Epidermal melanocyte (primary cell): ENCODE measurements at regions not wholly inside any gene's neighbourhood (a gene's known extent, or its start where the extent isn't known, plus 50 kb on each side); places are given as distances from the start of the nearest gene placed in this dataset.
"Not testable (repeated sequence)": the region's sequence is repeated elsewhere in the genome, so short reads cannot be mapped to it uniquely, and the experiment has no call there.

Source experiments
- DNase-seq: peaks from one replicate; pipeline ENCODE4 v3.0.0; 2011; ENCODE audit warnings: low spot score; ENCODE audit not compliant: insufficient read length

DNA sequence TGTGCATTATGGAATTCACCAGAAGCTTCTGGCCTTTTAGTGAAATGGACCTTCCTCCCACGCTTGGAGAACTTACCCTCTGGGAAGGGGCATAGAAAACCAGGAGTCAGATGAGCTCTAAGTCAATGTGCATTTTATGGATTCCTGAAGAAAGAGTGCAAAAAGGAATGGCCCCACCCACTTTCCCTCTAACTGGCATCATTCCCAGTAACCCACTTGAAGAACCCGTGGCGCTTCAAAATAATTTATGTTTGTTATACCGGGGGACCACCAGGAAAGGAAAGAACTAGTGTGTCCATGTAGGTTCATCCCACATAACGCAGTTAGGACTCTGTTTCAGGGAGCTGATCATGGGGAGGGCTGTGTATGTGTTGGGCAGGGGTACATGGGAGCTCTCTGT is 1153.4 kb downstream of the TMEM121 start:
- no peak for DNase-seq

DNA sequence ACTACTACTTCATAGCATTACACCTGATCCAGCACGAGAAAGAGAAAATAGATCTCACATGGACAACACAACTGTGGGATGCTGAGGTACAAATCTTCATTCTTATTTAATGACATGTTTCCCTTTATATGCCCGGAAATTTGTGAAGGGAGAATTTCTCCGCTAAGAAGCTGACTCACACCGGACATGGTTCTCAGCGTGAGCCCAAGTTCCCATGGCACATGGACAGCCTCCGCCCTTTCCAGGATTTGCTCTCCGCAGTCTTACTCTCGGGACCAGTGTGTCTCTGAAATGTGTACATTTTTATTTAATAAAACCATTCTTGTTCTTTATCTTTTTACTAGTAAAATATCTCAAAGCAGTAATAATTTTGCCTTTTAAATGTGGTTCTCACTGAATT is 1154.8 kb downstream of the TMEM121 start:
- no peak for DNase-seq

DNA sequence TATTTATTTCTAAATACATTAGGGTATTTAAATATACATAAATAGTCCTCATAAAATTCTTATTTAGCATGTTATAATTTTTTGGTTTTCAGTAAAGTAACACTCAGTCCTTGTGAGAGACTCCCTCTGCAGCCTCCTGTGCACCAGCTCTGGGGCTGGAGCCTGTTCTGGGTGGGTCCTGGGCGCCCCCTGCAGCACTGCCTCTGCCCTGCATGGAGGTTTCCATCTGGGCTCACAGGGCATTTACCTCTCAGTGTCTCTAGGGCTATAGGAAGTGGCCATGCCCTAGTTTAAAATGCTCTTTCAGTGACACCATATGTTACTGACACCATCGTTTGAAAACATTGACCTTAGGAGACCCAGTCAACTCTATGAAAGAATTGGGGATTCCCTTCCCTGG is 1155.2 kb downstream of the TMEM121 start:
- no peak for DNase-seq

DNA sequence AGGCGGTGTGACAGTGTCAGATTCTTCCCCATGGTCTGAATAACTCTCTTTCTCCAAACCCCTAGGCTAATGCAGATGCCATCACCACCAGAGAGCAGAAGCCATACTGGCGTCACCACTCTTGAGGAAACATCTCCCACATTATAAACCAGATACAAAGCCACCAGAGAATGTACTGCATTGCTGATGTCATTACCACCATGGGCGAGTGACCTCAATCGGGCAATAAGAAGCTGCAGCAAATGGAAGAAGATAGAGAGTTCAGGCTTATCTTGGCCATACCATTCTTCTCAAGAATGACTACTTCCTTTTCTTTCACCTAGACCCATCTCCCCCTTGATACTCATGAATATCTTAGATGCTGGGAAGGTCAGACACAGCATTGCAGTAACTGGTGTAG is 1157.2 kb downstream of the TMEM121 start:
- no peak for DNase-seq

DNA sequence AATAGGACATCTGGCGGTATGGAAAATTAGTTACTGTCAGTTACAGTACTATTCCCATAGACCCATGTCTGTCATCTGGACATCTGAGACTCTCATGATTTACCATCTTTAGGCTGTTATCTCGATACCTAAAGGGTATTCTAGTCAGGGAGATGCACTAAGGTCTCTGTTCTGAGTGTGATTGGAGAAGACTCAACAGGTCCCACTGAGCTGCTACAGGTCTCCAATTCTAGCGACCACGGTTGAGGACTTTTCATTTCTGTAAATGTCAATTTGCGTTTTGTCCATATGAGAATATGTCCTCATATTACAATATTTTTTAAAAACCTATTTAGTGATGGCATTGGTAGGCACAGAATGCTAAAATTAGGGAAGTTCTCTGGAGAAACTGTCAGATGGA is 1160.2 kb downstream of the TMEM121 start:
- DNase-seq: no peak

DNA sequence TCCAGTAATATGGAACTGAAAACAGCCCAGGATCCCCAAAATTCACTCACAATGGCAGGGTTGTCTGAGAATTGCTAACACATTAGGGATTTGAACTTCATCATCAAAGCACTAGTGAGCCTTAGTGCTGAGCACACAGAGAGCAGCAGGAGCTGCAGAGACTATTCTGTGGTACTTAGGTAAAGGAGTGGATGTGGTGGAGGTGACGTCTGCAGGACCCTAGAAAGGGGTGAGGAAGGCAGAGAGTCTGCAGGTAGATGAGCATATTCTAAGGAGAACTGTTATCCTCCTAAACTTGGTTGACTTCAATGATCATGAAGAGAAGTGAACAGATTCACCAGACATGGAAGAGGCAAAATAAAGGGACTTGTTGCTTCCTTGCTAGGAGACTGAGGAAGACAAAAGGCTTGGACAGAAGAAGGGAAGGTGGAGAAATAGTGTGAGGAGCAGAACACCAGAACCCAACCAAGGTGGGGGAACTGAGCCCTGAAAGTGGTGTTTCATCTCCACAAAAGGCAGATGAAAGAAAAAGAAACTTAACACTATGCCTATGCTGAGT is 1164.0 kb downstream of the TMEM121 start:
- DNase-seq: no peak

DNA sequence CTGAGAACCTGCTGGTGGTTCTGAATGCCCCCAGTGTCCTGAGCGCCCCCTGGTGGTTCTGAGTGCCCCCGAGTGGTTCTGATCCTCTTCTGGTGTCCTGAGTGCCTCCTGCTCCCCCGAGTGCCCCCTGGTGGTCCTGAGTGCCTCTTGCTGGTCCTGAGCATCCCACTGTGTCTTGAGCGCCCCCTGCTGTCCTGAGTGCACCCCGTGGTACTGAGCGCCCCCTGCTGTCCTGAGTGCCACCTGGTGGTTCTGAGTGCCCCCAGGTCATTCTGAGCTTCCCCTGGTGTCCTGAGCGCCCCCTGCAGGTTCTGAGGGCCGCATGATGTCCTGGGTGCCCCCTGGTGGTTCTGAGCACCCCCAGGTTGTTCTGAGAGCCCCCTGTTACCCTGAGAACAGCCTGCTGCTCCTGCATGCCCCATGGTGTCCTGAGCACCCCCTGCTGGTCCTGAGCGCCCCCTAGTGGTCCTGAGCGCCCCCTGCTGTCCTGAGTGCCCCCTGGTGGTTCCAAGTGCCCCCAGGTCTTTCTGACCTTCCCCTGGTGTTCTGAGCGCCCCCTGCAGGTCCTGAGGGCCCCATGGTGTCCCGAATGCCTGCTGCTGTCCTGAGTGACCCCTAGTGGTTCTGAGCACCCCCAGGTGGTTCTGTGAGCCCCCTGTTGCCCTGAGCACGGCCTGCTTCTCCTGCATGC is 1165.4 kb downstream of the TMEM121 start:
- no peak for DNase-seq

DNA sequence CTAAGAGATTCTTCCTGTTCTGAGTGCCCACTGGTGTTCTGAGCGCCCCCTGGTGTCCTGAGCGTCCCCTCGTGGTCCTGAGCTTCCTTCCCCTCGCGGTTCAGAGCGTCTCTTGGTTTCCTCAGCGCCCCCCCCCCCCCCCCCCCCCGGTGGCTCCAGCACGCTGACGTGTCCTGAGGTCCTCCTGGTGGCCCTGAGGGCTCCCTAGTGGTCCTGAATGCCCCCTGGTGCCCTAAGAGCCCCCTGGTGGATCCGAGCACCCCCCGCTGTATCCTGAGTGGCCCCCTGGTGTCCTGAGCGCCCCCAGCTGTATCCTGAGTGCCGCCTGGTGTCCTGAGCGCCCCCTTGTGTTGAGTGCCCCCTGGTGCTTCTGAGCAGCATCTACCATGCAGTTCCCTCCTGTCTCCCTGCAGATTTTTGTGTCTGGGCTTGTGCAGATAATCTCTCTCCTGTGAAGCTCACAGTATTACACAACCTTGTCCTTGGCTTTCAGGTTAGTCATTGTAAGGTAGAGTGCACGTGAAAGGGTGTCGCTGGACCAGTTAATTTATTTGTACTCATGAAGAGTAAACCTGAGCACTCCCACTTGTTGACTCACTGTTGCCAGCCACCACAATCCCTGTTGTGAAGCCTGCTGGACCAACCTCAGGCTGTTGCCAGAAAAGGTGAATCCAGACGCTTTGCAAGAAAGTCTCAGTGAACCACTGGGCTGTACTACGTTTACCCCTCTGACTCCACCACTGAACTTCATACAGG is 1168.4 kb downstream of the TMEM121 start:
- no peak for DNase-seq

DNA sequence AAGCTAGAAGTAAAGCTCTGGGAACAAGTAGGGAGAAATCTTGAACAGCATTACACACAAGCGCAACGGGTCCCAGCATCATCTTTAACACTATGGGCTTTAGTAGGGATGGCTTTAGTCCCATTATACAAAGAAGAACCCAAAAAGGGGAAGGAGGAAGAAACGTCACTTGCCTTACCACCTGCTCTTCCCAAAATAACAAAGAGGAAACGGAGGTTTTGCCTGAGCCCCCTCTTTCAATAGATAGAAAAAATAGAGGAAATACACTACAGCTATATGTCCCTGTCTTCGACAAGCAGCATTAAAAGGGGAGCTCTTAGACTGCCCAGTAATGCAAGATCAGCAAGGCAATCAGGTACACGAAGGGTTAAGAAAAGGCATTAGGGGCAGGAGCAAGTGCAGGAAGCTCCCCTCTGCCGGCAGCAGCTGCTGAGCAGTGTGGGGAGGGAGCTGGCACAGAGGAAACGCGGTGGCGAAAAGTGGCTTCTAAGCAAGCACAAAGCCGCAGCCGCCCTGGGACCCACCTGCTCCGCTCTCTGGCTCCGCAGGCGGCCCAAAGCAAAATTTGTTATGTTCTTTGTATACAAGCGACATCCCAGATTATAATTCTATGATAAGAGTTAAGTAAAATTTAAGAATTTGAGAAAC is 1172.4 kb downstream of the TMEM121 start:
- not testable (repeated sequence) for DNase-seq

DNA sequence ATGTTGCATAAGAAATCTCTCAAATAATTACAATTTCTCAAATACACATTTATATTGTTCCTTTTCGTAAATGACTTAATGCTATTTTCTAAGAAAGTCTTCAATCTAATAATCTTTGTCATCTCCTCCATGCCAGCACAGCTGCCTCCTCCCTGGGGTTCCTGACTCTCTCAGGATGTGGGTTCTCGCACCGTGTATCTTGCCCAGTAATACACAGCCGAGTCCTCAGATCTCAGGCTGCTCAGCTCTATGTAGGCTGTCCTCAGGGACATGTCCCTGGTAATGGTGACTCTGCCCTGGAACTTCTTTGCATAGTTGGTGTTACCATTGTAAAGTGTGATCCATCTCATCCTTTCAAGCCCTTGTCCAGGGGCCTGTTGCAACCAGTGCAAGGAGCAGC is 1177.3 kb downstream of the TMEM121 start:
- DNase-seq: not testable (repeated sequence)

DNA sequence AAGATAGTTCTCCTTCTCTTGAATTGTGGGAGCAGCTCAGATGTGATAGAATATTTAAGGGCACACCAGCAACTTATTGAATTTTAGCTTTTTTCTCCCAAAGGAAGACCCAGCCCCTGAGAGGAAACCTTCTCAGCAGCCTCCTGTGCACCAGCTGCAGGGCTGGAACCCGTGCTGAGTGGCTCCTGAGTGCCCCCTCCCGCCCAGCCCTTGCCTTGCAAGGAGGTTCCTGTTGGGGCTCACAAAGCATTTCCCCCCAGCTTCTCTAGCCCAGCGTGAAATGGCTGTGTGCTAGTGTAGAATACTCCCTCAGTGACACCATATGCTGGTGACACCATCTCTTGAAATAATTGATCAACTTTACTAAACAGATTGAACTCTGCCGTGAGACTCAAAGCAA is 1180.1 kb downstream of the TMEM121 start:
- DNase-seq: not testable (repeated sequence)

DNA sequence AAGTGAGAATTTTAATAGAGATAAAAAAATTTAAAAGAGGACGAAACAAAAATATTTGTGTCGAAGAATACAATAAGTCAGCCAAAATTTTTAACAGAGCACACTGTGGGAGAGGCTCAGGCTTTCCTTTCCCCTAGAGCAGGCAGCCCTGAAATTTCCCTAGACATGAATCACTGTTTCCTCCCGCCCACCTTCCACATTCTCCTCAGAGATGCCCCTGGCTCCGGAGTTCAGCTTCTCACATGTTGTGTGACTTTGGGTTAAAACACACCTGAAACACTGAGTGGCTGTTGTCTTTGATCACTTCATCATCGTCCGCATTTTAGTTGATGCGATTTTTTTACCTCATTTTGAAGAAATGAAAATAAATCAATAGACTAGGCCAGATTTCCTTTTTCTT is 1183.8 kb downstream of the TMEM121 start:
- DNase-seq: not testable (repeated sequence)

DNA sequence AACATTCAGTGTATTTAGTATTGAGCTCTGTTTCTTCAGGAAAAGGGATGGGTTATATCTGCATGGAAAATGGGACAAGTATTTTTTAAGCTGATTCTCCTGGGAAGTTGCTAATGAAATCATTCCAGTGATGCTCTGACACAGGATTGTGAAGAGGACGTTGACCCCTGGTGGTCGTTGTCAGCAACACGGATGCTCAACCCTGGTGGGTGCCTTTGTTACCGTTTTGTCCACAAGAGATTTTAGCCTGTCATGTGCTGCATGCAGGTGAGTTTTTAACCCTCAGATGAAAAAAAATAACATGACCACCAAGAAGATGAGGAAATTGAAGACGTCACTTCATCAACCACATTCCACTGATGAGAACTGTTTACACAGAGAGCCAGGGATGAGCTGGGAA is 1186.1 kb downstream of the TMEM121 start:
- not testable (repeated sequence) for DNase-seq

DNA sequence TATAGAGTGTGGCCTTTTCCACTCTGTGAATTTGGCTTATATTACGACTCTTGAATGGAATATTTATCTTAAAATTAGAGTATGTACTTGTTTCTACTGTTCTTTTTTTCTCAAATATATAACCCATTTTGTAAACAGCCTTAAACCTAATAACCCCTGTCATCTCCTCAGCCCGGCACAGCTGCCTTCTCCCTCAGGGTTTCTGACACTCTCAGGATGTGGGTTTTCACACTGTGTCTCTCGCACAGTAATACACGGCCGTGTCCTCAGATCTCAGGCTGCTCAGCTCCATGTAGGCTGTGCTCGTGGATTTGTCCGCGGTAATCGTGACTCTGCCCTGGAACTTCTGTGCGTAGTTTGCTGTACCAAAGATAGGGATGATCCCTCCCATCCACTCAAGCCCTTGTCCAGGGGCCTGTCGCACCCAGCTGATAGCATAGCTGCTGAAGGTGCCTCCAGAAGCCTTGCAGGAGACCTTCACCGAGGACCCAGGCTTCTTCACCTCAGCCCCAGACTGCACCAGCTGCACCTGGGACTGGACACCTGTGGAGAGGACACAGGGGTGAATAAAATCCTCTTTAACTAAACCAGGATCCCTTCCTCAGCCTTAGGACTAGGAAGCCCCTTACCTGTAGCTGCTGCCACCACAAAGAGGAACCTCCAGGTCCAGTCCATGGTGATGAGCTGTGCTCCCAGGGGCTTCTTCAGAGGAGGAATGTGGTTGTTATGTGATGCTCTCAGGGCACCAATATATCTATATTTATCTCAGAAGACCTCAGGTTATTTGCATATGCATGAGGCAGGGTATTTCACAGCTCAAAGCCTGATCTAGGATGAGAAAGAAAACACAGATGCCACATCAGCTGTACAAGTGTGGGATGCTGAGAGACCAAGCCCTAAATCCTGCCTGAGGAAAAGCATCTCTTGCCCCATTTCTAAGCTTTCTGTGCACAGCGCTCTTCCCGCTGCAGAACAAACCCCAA is 1188.4 kb downstream of the TMEM121 start:
- not testable (repeated sequence) for DNase-seq

DNA sequence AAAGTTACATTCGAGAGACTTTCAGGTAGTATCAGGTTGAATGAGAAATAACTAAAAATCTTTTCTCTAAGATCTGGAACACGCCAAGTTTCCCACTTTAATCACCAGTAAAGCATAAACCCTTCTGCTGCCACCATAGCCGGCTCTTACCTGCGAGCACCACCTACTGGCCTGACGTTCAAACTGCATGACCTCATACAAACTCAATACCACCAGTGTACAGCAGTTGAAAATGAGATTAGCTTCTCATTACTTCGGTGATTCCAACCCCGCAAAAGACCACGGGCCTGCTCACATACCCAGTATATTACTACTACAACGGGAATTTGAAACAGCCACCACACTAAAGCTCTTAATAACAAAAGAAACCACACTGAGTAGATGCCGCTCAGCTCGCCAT is 1191.2 kb downstream of the TMEM121 start:
- not testable (repeated sequence) for DNase-seq

DNA sequence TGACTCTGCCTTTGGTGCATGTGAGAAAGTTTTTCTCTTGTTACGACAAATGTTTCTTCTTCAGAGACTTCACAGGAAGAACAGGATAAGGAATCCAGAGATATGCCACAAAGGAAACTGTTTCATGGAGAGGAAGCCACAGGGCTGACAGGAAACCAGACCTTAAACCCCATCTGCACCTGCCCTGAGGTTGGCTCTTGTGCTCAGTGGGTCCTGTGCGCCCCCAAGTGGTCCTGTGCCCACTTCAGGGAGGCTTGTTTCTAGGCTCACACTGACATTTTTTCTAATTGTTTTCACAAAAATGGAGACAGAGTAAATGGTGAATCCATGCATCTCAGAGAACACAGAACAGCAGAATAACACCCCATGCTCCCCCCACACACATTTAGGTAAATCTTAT is 1193.5 kb downstream of the TMEM121 start:
- not testable (repeated sequence) for DNase-seq

DNA sequence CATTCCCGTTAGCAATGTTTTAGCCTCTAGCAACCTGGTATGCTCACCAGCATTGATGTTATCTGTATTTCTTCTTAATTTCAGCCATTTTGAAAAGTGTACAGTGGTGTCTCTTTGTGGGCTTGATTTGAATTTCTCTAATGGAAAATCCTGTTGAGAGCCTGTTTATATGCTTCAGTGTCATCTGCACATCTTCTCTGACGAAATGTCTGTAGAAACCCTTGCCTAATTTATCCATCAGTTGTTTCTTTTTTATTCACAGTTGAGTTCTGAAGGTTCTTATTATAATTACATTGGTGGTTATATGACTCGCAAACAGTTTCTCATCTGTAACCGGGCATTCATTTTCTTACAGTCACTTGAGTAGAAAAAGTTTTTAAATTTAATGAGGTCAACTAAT is 1195.5 kb downstream of the TMEM121 start:
- not testable (repeated sequence) for DNase-seq

DNA sequence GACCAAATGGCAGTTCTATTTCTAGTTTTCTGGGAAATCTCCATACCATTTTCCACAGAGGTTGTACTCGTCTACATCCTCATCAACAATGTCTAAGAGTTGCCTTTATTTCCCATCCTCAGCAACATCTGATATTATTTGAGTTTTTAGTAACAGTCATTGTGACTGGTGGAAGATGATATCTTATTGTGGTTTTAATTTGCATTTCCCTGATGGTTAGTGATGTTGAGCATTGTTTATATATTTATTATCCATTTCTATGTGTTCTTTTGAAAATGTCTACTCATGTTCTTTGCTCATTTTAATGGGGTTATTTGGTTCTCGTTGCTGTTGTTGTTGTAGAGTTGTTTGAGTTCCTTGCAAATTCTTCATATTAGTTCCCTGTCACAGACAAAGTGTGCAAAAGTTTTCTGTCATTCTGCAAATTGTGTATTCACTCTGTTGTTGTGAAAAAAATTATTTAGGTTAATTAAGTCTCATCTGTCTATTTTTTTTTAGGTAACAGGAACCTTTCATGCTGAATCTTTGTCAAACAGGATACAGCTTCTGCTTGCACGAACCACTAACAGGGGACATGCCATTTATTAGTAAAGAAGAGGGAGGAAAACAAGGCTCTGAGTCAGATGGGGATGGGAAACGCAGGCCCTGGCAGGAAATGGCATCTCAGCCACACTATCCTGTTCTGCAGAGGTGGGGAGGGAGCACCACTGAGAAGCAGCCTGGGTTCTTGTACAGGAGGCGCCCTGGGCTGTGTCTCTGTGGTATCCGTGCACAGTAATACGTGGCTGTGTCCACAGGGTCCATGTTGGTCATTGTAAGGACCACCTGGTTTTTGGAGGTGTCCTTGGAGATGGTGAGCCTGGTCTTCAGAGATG is 1196.7 kb downstream of the TMEM121 start:
- not testable (repeated sequence) for DNase-seq

DNA sequence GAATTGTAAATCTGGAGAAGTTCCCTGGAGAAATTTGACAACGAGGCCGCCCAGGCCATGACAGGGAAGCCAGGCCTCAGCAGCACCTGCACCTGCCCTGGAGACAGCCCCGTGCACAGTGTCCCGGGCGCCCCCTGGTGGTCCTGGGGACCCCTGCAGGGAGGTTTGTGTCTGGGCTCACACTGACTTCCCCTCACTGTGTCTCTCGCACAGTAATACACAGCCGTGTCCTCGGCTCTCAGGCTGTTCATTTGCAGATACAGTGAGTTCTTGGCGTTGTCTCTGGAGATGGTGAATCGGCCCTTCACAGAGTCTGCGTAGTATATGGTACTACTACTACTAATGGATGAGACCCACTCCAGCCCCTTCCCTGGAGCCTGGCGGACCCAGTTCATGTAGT is 1201.6 kb downstream of the TMEM121 start:
- DNase-seq: not testable (repeated sequence)

DNA sequence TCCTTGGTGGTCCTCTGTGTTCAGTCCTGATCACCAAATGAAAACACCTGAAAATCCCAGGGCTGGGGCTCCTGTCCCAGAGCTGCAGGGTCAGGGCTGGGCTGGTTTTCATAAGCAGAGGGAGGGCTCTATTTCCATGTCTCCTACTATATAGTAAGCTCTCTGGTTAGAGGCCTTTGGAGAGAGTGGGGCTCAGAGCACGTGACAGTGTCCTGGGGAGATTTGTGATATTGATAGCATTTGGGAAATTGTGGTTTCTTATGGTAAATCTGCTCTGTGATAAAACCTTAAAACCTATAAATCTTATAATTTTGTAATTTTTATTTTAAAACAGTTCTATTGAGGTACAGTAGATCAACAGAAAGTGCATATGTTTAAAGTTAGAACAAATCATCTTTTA is 1202.2 kb downstream of the TMEM121 start:
- no peak for DNase-seq
